DMS 273 (cell line): ENCODE measurements at regions not wholly inside any gene's neighbourhood (a gene's known extent, or its start where the extent isn't known, plus 50 kb on each side); places are given as distances from the start of the nearest gene placed in this dataset.
A peak's percentile ranks its signal among the peaks of the same experiment; 100 is the strongest.

Source experiments
- DNase-seq: peaks from one replicate; lab custom pipeline; 2025; ENCODE audit not compliant: unreplicated experiment; lab: John Stamatoyannopoulos, UW

DNA sequence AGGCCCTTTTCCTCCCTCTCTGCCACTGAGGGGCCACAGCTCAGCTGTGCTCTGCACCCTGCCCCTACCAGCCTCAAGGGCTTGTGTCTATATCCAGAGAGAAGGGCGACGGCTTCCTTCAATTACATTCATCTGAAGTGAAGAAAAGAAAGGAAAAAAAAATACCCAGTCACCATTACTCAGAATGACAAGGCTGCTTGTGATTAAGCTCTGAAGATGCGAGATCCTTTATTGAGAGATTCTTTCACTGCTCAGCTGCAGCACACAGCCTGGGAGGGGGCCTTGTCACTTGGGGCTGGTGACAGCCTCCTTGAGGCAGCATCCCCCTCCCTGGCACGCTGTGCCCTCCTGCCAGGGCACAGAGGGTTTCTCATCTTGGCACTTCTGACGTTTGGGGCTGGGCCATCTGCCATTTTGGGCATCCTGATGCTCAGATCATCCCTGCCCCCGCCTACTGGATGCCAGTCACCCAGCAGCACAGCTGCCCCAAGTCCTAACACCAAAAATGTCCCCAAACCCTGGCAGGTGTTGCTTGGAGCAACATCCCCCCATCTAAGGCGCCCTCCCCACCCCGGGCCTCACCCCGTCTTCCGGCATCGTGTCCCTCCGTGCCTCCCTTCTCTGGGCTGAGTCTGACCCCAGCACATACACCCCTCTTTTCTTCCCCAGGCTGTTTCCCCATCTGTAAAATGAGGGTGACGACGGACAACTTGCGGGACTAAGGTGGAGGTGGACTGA lies 1394.7 kb downstream of the BRD1 start:
- DNase-seq: no peak

DNA sequence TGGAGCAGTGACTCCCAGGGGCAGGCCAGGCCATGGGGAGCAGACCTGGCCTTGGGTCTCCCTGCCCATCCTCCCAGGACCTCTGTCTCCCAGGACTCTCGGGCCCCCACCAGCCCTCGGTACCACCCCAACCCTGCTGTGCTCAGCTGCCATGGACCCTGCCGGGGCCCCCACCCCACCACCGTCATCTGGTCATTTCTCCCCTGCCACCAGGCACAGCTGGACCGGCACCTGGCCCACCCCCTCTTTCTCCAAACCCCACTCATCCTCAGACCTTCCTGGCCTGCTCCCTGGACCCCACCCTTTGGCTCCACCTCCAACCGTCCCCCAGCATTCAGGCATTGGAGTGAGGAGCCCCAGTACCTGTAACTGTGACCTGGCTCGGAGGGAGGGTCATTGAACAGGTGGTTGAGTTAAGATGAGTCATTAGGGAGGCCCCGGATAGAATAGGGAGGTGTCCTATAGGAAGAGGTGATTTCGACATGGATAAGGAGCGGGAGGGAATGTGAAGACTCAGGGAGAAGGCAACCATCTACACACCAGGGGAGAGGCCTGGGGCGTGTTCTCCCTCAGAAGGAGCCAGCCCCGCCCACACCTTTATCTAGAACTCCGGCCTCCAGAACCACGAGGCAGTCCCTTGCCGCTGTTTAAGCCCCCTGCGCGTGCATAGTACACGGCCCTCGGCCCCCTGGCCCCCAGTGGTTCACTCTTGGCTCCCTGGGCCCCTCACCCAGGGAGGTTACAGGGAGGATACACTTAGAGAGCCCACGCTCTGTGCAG lies 1395.9 kb downstream of the BRD1 start:
- no peak for DNase-seq

DNA sequence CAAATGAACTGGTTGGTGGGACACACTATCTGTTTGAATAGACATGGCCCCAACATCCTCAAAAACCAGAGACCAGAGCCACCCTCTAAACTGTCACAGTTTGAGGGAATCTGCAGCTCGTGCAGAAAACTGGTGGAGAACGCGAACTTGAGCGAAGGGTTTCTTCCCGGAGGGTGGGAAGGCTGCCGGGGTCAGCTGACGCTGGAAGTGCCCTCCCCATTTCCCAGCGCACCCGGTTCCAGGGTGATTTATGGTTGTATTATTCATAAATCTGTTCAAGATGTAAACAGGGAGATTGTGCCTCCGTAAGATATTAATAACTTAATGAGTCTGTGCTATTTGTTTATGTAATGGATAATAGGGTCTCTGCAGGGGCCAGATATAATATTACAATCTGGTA lies 1396.7 kb downstream of the BRD1 start:
- DNase-seq: no peak

GRCh38 chr22:48429446-48430020 lies 1398.1 kb downstream of the BRD1 start:
- no peak for DNase-seq

DNA sequence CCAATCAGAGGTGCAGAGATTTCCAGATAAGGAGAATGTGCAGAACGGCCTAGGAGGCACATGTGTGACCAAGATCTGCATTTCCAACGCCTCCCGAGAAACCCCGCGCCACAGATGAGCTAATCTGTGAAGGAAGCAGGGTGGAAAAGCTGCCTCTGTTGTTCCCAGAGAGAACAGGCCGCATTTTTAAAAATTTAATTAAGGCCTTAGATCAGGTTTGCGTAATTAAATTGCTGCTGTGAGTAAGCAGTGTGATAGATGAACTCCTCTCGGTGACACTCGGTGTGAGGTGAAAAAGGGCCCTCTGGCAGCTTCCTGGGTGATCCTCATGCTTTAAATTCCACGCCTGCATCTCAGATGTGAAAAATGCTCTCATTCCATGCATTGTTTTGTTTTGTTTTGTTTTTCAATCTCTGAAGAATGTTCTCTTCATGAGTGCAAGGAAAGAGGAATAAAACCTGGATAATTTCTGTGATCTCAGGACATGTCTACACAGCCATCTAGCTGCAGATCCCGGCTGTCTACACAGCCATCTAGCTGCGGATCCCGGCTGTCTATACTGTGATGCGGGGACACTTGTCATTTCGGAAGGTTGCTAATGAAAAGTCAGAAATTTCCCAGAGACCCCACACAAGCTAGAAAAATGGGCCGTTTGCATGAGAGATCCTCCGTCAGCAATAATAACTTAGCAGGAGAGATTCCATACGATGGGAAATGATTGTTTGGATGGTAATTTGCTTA lies 1398.9 kb downstream of the BRD1 start:
- no peak for DNase-seq

DNA sequence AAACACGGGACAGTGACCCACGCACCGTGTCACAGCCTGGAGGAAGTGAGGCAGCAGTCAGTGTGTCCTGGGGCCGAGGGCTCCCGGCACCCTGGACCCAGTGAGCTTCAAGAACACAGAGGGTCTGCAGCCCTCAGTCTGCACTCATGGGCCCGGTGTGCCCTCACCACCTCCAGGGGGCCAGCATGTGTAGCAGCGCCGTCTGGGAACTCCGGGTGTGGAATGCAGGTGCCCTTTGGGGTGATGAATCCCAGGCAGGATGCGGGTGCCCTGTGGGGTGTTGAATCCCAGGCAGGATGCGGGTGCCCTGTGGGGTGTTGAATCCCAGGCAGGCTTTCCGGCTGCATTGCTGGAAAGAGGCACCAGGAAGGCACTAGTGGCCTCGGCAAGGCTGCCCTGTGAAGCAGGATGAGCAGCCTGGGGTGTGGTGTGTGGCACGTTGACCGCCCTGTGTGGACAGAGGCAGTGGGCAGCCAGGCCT lies 1399.9 kb downstream of the BRD1 start:
- DNase-seq: no peak

- DNase-seq: no peak
Measured at GRCh38 chr22:48426466-48427380, 1401.0 kb downstream of the BRD1 start.

DNA sequence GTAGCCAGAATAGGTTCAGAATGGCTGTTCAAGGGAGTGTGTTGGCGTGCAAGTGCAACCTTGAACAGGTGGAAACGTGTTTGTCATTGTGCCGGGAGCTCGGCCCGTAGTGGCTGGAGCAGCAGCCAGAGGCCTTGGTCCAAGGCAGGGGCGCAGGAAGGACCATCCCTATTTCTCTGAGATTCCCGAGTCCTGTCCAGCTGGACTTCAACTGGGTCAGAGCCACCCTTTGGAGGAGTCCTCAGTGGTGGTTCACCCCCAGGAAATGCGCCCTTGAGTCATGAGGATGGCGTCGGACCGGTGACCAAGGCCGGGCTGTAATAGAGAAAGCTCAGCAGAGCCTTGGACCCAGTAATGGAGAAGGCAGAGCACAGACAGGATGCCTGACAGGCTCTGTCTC lies 1402.0 kb downstream of the BRD1 start:
- no peak for DNase-seq

DNA sequence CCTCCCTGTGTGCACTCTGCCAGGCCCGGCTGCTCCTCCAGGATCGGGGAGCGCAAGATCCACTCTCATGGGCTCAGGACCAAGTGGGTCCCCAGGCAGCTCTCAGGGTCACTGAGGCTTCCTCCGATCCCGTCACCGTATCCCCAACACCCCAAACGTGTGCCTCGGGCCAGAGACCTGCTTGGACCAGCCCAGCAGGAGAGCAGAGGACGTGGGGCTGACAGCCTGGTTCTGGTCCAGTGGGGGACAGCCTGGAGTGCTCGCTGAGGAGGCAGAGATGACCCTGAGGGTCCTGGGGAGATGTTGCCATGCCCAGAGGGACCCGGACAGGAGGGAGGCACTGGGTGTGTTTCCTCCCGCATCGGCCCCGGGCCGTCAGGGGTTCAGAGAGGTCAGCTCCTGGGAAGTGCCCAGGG lies 1402.6 kb downstream of the BRD1 start:
- no peak for DNase-seq

GRCh38 chr22:48424661-48425060 lies 1403.0 kb downstream of the BRD1 start:
- no peak for DNase-seq

DNA sequence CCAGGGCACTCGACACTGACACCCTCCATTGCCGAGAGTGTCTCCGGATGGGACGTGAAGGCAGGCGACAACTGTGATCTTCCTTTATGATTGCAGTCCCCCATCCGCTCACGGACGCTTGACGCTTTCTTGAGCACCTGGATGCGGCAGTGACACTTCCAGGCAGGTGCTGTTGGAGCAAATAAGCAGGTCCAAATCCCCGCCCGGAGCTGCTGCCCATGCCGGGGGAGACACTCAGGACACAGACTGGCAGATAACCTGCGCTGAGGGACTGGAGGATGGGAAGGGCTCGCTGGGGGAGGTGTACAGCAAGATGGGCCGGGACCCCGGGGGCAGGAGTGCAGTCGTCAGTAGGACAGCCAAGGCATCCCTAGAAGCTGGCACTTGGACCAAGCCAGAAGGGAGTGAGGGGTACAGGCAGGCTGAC lies 1403.5 kb downstream of the BRD1 start:
- DNase-seq: no peak

DNA sequence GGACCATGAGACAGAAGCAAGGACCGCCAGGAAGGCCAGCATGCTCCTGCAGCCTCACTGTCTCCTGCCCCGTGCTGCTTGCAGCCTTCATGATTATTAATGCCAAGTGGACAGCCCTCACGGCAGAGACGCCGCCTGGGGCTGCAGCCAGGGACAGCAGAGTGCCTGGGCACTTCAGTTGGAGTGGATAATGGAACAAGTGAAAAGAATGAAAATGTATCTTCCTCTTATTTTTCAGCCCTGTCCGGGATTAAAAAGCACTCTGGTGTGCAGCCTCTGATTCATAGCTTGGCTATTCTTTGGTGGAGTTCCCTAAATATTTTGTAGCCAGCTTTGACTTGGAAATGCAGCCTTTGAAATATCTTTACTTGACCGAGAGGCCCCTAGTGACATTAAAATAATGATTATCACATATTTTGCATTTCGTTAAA lies 1404.2 kb downstream of the BRD1 start:
- DNase-seq: no peak

DNA sequence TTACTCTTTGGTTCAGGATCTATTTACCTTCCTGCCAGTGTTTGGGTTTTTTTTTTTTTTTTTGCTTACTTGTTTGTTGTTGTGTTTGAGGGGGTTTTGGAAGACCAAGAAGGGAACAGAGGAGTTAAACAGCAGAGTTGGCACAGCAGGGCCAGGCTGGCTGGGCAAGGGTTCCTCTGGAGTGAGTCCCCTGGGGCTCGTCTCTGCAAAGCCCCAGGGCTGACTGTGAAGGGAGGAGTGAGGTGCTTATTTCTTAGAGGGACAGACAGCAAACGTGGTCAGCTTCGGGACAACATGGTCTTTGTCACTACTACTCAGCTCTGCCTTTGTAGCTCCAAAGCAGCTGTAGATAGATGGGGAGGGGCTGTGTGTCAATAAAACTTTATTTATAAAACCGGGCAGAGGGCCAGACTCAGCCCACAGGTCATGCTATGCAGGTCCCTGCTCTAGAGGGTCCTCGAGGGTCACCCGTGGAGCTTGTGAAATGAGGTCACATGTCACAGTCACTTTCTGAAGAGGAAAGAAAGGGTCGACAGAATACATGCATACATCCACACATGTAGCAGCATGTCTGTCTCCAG lies 1404.7 kb downstream of the BRD1 start:
- DNase-seq: peak; percentile 16

- DNase-seq: no peak
Measured at GRCh38 chr22:48418831-48419230, 1408.8 kb downstream of the BRD1 start.

DNA sequence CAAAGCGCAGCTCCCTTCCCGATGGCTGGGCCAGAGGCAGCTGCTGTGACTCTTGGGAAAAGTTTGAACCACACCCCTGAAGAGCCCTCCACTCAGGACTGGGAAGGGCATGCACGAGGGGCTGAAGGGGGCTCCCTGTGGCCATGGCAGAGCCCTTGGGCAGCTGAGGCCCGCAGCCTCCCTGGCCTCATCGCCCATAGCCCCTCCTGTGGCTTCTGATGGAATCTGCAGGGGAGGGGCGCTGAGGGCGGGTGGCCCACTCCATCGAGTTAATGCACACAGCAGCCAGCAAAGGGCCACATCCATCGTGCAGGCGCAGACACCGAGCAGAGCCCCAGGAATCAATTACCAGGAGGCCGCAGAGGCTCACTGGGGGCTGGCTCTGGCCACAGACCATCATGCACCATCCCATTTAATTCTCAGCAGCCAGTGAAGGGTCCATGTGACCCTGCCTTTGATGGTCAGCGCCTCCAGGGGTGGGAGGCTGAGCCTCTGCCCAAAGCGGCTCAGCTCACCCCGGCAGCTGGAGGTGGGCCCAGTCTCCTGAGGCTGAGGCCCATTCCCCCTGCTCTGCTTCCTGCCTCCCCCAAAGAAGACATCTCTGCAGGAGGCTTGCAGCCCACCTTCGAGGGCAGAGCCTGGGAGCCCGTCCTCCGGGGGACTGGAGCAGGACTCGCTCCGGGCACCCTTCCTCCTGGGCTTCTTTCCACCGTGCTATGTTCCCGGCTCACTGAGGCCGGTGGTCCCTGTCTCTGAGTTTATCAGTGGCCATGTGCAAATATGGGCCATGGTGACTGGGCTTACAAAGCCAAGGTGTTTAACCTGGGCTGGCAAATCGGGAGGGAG lies 1410.2 kb downstream of the BRD1 start:
- no peak for DNase-seq

DNA sequence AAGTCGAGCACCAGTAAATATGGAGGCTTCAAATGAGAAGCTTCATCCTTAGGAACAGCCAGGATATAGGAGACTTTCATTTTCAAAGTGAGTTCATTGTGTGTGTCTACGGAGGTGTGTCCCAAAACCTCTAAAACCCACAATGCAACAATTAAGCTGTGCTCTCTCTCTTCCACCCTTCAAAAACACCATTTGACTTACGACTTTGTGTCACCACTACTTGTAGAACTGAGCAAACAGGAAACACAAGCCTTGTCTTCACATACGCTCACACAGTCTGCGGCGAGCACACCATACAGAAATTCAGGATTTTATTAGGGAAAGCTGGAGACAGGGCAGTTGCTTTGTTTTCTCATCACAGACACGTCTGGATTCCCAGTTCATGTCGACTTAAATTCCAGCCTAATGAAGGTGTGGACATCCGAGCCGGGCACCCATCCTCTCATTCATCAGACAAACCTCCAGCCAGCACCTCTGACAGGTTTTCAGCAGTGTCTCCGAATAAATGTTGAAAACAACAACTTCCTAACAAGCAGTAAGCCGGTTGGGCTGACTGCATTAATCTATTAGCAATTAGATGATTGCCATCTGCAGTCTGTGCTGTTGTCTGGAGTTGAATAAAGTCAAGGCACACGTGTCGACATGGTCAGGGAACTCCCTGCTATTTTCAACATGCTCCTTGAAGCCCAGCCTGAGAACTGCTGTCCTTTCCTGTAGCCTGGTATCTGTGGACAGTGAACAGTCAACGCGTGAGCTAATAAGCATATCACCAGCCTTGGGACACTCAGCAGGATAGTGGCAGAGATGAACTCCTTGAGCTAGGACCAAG lies 1411.1 kb downstream of the BRD1 start:
- DNase-seq: peak; percentile 22

DNA sequence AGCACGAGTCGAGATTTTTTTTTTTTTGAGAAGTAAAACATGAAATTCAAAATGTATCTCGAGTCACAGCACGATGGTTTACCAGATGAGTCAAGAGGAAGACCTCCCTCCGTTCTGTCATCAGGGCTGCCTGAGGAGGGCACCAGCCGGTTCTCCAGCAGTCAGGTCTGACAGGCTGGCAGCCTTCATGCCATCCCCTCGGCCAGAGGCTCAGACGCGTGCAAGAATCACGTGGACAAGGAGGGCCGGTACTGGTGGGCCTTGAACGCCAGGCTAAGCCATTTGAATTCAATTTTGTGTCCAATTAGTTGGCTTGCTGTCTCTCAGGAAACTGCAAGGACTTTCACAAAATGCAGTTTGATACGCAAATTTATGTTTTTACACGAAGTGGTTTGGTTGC lies 1412.2 kb downstream of the BRD1 start:
- no peak for DNase-seq

DNA sequence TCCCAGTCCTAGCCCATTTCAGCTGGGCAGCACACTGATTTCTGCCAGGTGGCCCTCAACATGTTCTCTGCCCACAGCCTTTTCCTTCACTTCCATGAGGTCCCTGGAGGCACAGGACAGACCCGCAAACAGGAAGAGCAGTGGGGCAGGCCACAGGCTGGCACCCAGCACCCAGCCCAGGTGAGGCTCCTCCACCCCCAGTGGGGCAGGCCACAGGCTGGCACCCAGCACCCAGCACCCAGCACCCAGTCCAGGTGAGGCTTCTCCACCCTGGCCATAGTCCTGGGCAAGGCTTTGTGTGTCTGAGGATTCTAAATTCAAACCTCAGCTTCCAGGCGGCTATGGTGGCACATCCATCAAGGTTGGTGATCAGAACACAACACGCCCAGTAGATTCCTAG lies 1413.0 kb downstream of the BRD1 start:
- DNase-seq: no peak
